ENCODE measurements at regions not wholly inside any gene's neighbourhood (a gene's known extent, or its start where the extent isn't known, plus 50 kb on each side); places are given as distances from the start of the nearest gene placed in this dataset.

DNA sequence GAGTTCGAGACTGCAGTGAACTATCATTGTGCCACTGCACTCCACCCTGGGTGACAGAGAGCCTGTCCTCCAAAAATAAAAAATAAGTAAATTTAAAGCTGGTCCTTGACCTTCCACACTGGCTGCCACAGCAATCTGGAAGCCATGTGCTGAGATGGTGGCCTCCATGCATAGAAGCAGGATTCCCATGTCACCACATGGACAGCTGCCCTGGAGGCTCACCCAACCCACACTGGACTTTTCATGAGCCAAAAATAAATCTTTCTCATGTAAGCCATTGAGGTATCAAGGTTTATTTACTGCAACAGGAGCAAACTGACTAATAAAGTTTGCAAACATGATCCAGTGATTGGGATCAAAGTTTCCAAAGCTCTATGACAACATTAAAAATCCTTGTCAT, 88.5 kb downstream of the SETD4 start:
- TF ChIP-seq, protein P1, sequence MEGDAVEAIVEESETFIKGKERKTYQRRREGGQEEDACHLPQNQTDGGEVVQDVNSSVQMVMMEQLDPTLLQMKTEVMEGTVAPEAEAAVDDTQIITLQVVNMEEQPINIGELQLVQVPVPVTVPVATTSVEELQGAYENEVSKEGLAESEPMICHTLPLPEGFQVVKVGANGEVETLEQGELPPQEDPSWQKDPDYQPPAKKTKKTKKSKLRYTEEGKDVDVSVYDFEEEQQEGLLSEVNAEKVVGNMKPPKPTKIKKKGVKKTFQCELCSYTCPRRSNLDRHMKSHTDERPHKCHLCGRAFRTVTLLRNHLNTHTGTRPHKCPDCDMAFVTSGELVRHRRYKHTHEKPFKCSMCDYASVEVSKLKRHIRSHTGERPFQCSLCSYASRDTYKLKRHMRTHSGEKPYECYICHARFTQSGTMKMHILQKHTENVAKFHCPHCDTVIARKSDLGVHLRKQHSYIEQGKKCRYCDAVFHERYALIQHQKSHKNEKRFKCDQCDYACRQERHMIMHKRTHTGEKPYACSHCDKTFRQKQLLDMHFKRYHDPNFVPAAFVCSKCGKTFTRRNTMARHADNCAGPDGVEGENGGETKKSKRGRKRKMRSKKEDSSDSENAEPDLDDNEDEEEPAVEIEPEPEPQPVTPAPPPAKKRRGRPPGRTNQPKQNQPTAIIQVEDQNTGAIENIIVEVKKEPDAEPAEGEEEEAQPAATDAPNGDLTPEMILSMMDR (IDR thresholded peaks at IDR 0.05; ENCODE audit: control insufficient read depth, extremely low read depth, insufficient read depth) = no peak
- H3K4me3 ChIP-seq (ENCODE audit: low read depth, low read length) = no peak overlapping the region
- no peak for DNase-seq (ENCODE audit: low read depth)

DNA sequence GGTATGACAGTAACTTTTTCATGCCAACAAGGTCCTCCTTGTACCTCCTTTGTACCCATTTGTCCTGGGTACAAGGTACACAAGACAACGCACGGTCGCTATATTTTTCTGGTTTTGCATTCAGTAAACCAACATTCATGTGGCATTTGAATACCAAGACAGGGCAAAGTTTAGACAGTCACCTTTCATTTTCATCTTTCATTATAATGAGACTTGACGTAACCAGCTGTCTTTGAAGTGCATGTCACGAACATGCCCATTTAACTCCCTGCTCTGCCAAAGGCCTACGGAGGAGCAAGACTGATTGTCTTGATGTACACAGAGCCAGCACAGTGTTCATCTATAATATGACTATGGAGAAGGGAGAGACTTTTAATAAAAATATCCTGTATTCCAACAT, 91.0 kb downstream of the SETD4 start:
- no peak overlapping the region for H3K4me3 ChIP-seq (ENCODE audit: low read depth, low read length)
- TF ChIP-seq, protein P1 (IDR thresholded peaks at IDR 0.05; ENCODE audit: control insufficient read depth, extremely low read depth, insufficient read depth) = no peak
- no peak for DNase-seq (ENCODE audit: low read depth)

DNA sequence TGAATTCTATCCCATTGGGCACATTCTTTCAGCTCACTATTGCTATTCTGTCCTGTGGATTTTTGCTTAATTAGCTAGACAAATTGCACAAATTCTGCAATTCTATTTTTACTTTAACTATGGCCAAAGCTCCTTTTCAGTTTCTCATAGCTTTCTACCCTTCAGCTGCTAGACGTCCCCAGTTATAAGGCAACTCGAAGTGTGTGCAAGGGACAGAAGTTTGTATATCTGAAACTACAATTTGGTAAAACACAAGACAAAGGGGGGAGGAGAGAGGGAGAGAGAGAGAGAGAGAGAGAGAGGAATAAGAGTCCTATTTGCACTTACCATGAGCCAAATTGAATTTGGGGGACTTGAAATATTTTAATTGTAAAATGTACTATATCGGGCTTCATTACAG, 91.8 kb downstream of the SETD4 start:
- no peak overlapping the region for H3K4me3 ChIP-seq (ENCODE audit: low read depth, low read length)
- no peak for DNase-seq (ENCODE audit: low read depth)
- TF ChIP-seq, protein P1 (IDR thresholded peaks at IDR 0.05; ENCODE audit: control insufficient read depth, extremely low read depth, insufficient read depth) = no peak

DNA sequence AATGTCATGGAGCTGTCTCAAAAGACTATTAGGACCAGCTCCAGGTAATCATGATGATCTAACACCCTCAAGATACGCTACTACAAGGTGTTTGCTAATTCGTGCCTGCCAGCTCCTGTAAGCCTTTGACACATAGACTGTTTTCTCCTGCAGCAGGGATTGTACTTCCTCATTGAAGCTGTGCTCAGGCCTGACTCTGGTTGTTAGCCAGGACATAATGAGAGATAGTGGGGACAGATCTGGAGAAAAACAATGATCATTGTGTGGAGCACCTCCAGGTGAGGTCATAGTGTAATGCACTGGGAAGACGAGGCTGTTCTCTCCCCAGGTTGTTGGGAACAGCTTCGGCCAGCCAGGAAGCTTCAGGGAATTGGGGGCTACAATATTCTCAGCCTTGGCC, 94.6 kb downstream of the SETD4 start:
- DNase-seq (ENCODE audit: low read depth) = no peak
- H3K4me3 ChIP-seq (ENCODE audit: low read depth, low read length) = no peak overlapping the region
- TF ChIP-seq, protein P1 (IDR thresholded peaks at IDR 0.05; ENCODE audit: control insufficient read depth, extremely low read depth, insufficient read depth) = no peak

DNA sequence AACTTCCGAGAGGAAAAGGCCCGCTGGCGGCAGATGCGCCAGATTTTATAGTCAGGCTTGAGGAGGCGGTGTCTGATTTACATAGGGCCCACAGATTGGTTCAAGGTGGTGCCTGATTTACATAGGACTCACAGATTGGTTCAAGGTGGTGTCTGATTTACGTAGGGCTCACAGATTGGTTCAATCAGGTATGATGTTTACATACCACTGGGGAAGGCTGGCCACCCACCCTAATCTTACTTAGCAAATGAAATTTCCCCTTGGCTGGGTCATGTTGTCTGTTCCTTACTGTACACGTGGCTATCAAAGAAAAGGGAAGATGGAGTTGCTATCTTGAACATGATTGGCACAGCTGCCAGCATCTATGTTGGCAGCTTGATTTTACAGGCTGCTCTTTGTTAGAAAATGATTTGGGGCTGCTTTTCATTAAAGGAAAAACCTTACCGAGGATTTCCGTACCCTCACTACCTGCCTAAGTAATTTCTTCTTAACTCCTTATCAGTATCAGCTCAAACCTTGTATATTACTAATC, 96.3 kb downstream of the SETD4 start:
- TF ChIP-seq, protein P1 (IDR thresholded peaks at IDR 0.05; ENCODE audit: control insufficient read depth, extremely low read depth, insufficient read depth) = no peak
- DNase-seq (ENCODE audit: low read depth) = peak; percentile 49
- no peak overlapping the region for H3K4me3 ChIP-seq (ENCODE audit: low read depth, low read length)

DNA sequence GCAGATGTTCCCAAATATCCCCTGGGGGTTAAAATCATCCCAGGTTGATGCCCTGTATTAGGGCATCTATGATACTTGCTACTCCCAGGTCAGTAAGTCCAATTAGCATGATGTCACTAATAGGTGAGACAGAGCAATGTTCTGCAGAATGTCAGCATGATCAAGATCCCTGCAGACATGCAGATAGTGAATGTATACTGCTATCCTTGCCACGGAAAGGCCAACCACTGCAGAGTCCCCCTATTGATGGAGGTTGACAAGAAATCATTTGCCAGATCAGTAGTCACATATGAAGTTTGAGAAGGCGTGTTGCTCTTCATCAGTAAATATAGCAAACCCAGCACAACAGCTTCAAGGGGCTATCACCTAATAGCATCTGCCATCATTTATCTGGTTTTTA, 97.4 kb downstream of the SETD4 start:
- TF ChIP-seq, protein P1 (IDR thresholded peaks at IDR 0.05; ENCODE audit: control insufficient read depth, extremely low read depth, insufficient read depth) = no peak
- H3K4me3 ChIP-seq (ENCODE audit: low read depth, low read length) = no peak overlapping the region
- no peak for DNase-seq (ENCODE audit: low read depth)

DNA sequence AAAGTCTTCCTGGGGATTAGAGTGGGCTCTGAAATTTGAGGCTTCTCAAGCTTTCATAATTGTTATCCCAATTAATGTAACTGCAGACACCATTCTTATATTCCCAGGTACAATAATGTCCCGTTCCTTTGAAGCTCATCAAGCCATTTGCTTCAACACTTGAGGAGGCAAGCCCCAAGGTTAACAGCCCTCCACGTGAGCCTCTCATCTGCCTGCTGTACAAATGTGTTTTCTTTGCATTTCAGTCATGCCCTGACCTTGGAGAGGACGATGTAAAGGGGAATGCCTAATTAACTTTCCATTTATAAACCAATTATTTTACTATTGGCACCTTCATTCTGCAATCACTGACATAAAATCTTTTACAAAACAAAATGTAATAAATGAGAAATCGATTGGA, 106.3 kb downstream of the SETD4 start:
- H3K4me3 ChIP-seq (ENCODE audit: low read depth, low read length) = no peak overlapping the region
- DNase-seq (ENCODE audit: low read depth) = no peak
- TF ChIP-seq, protein P1 (IDR thresholded peaks at IDR 0.05; ENCODE audit: control insufficient read depth, extremely low read depth, insufficient read depth) = no peak
